ENCODE measurements at regions not wholly inside any gene's neighbourhood (a gene's known extent, or its start where the extent isn't known, plus 50 kb on each side); places are given as distances from the start of the nearest gene placed in this dataset.

- ATAC-seq = no peak
- Histone ChIP-seq H3K4me1 (ENCODE audit: low read depth) (no peaks in the 10 kb centered on the region), H3K4me3 (no peak overlapping the region), H3K36me3 (ENCODE audit: low read depth) (no peaks in the 10 kb centered on the region), H3K9me3 (no peaks in the 10 kb centered on the region)
- no peak for DNase-seq
- intact Hi-C loops (cut with DNase I, micrococcal nuclease) = no loop called here
- TF ChIP-seq, protein P1, sequence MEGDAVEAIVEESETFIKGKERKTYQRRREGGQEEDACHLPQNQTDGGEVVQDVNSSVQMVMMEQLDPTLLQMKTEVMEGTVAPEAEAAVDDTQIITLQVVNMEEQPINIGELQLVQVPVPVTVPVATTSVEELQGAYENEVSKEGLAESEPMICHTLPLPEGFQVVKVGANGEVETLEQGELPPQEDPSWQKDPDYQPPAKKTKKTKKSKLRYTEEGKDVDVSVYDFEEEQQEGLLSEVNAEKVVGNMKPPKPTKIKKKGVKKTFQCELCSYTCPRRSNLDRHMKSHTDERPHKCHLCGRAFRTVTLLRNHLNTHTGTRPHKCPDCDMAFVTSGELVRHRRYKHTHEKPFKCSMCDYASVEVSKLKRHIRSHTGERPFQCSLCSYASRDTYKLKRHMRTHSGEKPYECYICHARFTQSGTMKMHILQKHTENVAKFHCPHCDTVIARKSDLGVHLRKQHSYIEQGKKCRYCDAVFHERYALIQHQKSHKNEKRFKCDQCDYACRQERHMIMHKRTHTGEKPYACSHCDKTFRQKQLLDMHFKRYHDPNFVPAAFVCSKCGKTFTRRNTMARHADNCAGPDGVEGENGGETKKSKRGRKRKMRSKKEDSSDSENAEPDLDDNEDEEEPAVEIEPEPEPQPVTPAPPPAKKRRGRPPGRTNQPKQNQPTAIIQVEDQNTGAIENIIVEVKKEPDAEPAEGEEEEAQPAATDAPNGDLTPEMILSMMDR (IDR thresholded peaks at IDR 0.05) = no peak
Observed at GRCh38 chr10:124175701-124176348, 82.4 kb upstream of the CHST15 start.

DNA sequence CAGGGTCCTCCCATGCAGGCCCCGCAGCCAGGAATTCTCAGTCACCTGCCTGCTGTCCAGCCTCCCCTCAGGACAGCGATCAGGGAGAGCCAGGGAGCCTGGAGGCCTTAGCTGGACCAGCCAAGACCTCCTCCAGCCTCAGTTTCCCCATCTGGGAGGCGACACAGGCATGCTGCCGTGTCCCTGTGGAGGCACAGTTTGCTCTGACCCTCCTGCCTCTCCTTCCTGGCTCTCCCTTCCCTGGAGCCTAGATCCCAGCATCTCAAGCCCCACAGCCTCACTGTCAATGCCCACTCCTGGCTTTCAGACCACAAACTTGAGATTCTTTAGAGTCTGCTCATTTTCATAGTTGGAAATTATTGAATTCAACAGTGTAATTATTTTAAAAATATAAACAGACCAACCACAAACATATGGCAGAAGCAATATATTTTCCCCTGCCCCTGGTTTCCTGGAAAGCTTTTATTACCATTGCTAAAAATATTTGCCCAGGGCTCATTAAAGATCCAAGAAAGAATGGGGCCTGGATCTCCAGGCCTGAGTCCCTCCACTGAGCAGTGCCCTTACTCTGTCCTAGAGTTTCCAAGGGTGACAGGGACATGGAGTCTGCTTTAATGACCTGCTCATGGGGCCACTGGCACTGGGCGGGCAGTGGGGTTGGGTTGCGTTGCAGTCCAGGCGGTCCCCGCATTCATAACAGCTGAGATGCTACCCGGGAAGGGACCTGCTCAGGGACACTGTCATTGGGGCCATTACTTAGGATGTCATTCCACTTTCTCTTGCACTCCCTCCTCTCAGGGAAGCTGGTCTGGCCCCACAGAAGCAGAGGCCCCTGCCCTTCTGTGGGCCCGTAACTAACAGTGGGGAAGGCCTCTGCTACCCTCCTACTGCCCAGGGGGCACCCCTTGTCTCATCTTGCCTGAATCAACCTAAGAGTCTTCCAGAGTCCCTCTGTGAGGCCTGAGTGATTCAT is 81.6 kb upstream of the CHST15 start:
- Histone ChIP-seq H3K36me3 (ENCODE audit: low read depth) (no peaks in the 10 kb centered on the region), H3K9me3 (no peaks in the 10 kb centered on the region), H3K4me3 (no peak overlapping the region), H3K4me1 (ENCODE audit: low read depth) (no peaks in the 10 kb centered on the region)
- DNase-seq (no peak), ATAC-seq (no peak)
- intact Hi-C loops (cut with DNase I, micrococcal nuclease) = no loop called here
- TF ChIP-seq, protein P1 (IDR thresholded peaks at IDR 0.05) = no peak

GRCh38 chr10:124174071-124174566 is 80.7 kb upstream of the CHST15 start:
- DNase-seq (no peak), ATAC-seq (no peak)
- TF ChIP-seq, protein P1 (IDR thresholded peaks at IDR 0.05) = no peak
- H3K36me3 ChIP-seq (ENCODE audit: low read depth) = no peaks in the 10 kb centered on the region
- H3K4me1 ChIP-seq (ENCODE audit: low read depth) = no peaks in the 10 kb centered on the region
- no peaks in the 10 kb centered on the region for H3K9me3 ChIP-seq
- no peak overlapping the region for H3K4me3 ChIP-seq
- intact Hi-C loops (cut with DNase I, micrococcal nuclease) = no loop called here

DNA sequence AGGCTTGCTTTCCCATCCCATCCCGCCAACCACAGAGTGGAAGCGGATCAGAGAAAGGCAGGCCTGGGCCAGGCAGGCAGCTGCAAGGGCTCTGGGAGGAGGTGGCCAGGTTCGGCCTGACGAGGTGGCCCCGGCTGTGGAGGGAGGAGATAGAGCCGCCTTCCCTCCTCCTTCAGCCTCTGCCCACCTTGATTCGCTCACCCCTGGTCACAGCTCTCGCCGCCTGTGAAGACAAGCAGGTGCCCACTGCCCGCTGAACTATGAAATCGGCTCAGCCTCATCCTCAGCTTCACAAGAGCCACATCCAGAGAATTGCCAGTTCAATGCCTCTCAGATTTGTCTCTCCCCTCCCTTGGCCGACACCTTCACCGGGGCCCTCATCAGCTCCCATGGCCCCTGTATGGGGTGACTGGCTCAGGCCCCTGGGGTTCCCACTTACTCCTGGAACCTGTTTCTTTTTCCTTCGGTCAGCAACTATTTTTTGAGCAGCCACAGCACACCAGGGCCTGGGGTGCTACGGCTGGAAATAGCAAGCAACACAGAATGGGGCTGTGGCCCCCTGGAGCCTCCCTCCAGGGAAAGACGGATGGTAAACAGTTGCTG is 80.0 kb upstream of the CHST15 start:
- Histone ChIP-seq H3K4me3 (no peak overlapping the region), H3K36me3 (ENCODE audit: low read depth) (no peaks in the 10 kb centered on the region), H3K4me1 (ENCODE audit: low read depth) (no peaks in the 10 kb centered on the region), H3K9me3 (no peaks in the 10 kb centered on the region)
- ATAC-seq = no peak
- TF ChIP-seq, protein P1 (IDR thresholded peaks at IDR 0.05) = no peak
- intact Hi-C loops (cut with DNase I, micrococcal nuclease) = no loop called here
- no peak for DNase-seq

DNA sequence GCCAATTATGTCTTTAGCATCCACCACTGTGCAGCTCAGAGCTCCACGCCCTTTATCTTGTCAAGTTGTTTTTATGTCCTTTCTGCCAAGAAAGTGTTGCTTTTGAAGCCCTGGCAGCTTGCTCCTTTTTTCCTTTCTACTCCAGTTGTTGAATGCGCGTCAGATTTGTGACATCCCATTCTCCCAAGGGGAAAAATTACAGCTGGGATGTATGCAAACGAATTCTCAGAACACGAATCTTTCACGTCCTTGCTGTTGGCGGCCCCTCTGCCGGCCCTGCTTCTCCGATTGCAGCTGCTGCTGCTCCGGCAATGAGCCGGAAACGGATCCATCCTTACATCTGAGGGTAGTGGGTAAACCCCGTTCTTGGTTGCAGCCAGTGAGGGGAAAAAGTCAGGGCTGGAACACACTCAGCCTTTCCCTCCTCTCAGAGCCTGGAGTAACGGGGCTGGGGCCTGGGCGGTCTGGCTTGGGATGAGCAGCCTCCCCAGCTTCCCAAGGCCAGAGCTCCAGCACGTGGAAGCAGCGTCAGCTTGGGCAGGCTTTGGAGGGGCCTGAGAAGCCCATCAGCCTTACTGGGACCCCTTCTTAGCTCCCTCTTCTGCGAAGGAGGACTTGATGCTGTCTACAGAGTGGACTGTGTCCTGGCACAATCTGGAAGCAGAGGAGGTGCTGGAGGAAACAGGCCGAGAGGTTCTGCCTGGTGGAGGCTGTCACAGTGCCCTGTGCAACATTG is 79.0 kb upstream of the CHST15 start:
- Histone ChIP-seq H3K9me3 (no peaks in the 10 kb centered on the region), H3K4me3 (no peak overlapping the region), H3K36me3 (ENCODE audit: low read depth) (no peaks in the 10 kb centered on the region), H3K4me1 (ENCODE audit: low read depth) (no peaks in the 10 kb centered on the region)
- ATAC-seq = no peak
- intact Hi-C loops (cut with DNase I, micrococcal nuclease) = no loop called here
- TF ChIP-seq, protein P1 (IDR thresholded peaks at IDR 0.05) = no peak
- no peak for DNase-seq
